ENCODE measurements at regions not wholly inside any gene's neighbourhood (a gene's known extent, or its start where the extent isn't known, plus 50 kb on each side); places are given as distances from the start of the nearest gene placed in this dataset.

DNA sequence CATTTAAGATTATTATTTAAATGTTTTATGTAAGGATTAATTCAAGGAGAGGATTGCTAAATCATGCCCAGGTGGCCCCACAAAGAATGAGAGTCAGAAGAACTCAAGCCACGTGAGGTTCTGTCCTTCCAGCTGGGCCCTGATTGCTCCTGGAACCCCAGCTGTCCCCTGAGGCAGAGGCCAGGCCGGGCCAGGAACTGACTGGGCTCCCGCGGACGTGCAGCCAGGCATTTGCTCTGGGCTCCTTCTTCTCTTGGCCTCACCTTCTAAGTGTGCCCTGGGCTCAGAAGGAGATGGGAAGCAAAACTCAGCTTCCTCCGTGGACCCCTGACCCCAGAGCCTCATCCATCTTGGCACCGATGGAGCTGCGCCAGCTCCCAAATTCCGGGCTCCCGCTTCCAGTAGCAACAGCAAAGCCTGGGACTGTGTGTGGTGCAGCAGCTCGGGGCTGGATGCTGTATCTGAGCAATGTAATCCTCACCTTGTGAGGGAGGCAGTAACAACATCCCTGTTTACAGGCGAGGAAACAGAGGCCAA lies 250.6 kb upstream of the PPP2R2D start:
- no peak for DNase-seq (ENCODE audit: low read depth in 3 of 3)

DNA sequence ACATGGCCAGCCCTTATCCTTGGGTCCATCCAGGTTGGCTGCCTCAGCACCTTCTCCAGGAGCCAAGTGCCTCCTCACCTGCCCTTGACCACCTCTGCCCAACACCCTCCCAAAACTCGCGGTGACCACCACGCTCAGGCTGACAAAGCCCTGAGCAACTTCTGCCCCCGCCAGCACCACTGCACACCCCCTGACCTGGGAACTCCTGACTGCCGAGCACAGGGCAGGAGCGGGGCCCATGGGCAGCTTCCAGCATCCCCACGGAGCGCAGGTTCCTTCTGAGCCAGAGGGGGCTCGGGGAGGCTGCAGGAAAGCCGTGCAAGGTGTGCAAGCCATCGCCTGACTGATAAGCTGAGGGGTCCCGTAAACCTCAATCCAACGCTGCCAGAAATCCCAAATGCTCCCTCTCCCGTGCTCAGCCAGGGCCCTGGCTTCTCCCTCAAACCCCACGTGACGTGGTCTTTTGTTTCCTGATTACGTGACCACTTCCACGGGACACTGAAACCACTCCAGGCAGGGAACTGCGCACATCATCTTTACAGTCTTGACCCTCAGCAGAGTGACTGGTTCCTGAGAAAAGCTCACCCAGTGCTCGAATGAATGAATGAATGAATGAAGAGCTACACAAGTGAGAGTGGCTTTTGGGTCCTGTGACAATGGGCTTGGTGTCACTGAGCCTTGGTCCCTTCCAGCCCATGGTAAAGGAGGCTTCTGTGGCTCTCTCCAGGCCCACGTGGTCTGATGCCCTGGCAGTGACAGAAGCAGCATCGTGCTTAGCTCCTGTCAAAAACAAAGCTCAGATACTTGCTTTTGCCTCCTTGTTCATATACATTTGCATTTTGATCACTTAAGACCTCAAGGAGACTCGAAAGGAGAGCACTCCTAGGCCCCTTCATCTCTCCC lies 249.8 kb upstream of the PPP2R2D start:
- DNase-seq (ENCODE audit: low read depth in 3 of 3): no peak

DNA sequence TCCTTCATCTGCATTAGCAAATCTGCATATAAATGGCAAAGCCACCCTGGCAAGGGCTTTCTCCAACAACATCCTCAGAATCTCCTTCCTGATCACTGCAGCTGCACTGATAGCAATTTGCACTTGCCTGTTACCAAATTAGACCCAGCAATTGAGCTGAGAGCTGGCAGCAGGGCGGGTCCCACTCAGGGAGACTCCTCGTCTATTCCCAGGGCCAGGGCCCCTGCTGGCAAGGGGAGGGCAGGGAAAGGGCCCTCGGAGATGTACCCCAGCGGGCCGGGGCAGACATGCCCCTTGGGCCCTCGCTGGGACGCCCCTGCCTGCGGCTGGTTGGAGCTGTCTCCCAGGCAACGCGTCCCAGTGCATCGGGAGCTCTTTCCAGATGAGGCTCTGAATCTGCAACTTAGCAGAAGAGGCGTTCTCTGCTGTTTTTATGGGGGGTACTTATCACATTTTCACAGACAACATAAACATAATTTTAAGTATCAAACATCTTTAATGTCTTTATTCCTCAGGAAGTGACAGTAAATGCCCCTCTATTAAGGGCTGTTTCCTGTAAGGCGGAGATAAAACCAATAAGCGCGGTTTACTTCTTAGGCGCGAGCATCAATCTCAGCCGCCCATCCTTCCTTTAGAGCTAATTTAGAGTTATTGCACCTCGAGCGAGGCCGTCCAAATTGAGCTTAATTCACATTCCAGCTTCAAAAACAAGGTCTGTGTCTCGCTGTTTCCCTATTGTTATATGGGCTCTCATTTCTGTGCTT lies 249.0 kb upstream of the PPP2R2D start:
- no peak for DNase-seq (ENCODE audit: low read depth in 3 of 3)

DNA sequence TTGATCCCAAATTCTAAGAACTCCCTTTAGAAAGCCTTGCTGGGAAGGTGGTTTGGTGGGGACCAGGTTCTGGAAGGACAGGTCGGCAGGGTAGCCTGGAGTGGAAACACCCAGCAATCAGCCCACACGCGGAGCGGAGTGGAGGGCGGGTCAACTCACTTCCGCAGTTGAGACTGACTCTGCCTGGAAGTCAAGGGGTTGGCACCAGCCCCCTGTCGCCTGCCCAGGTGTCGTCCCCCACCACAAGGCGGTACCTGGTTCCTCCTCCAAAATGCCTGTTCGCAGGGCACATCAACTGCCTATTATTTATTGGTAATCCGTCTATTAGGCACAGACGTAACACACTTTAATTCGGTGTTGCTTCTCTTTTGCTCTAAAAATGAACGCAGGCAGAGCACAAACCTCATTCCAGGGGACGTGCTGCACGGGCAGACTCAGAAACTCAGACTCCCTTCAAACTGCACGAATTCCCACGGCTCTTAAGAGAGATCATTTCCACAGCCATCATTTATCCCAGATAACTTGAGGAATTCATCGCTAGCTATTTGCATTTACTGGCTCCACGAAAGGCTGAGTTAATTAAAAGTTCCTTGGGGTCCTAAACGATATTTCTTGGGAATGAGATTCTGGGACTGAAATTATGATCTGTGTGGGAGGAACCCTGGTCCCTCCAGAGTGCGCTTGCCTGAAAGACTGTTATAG lies 248.2 kb upstream of the PPP2R2D start:
- DNase-seq (ENCODE audit: low read depth in 3 of 3): no peak

DNA sequence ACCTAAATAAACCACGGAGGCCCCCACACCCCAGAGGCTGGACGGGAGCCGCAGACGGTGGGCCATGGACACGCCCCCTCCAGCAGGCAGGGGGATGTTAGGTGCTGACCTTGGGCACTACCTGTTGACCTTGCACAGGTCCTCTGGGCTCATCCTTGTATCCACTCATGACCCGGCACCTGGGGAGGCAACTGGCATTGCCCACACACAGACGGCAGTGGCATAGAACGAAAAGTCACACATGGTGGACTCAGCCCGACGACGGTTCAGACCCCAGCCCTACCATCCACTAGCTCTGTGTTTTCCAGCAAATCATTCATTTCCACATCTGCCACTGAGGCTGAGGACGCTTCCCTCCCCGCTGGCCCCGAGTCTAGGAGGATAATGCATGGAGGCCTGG lies 247.7 kb upstream of the PPP2R2D start:
- no peak for DNase-seq (ENCODE audit: low read depth in 3 of 3)

DNA sequence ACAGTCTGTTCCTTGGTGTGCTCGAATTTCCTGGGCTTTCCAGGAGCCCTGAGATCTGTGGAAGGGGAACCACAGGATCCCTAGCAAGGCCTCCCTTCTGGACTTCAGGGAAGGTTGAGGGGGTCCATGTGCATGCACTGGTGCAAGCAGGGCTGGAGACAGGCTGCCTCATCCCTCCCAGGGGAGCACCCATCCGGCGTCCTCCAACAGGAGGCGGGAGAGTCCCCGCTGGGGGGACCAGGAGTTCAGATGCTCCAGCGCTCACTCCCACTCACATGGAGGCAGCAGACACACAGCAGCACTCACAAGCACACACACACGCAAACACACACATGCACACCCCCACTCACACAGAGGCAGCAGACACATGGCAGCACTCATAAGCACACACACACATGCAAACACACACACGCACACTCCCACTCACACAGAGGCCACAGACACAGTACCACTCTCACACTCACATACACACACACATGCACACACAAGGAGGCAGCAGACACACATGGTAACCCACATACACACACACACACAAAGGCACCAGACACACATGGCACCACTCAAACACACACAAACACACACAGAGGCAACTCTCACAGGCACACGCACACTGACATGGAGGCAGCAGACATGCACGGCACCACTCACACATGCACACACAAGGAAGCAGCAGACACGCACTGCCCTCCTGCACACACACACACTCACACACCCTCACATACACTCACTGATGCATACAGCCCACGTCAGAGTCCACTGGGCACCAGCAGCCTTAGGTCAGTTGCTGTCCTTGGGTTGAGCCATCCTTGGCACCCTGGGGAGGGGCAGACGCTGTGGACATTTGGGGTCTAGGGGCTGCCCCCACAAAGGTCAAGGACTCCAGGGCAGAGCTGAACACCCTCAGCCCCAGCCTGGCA lies 247.0 kb upstream of the PPP2R2D start:
- no peak for DNase-seq (ENCODE audit: low read depth in 3 of 3)

DNA sequence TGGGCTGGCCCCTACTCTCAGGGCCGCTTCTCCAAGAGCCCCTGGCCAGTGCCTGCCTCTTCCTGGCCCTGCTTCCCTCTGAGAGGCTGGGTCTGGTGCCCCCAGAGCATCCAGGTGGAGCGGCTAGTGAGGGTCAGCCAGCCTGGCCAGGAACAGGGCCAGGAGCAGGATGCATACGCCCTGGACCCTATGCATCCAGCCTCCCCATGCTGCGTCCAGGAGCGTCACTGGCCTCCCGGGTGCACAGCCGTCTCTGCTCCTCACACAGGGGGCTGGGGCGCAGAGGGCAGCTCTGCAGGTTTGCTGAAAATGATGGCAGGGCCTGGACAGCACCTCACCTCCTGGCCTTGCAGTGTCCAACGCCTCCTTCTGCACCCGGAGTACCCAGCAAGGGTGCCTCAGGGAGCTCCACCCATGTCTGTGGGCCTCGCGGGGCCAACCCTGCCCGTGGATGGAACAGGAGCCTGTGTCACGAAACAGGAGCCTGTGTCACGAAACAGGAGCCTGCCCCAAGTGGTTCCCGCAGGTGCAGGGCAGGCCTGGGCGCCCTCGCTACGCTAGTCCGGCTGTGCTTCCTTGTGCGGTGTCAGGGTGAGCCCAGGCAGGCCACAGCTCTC lies 246.2 kb upstream of the PPP2R2D start:
- DNase-seq (ENCODE audit: low read depth in 3 of 3): no peak

DNA sequence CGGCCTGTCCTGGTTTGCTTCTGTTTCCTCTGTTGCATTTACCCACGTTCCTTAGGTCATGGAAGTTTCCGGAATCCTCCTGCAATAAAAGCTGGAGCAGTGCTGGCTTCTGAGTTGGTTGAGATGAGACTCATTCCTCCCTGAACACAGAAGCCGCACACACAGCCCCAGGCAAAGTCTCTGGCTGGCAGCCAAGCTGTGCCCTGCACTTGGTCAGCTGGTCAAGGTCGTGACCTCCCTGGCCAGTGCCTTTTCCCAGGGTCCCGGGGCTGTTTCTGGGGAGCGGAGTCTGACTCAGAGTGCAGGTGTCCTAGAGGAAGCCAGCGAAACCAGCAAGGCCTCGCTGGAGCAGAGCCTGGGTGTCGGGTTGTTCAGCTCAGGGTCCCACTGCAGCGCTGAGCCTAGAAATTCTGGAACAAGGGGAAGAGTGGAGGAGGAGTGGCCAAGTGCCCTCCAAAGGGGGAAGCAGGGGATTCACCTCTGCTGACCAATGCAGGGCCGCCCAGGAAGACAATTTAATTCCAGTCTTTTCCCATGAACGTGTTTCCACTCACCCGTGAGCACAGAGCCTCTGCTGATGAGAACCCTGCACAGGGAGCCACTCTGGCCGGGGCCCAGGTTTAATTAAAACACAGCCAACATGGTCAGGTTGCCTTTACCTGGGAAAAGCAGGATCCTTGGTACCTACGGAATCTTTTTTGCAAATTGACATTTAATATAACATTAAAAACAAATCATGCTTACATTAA lies 245.5 kb upstream of the PPP2R2D start:
- DNase-seq (ENCODE audit: low read depth in 3 of 3): no peak

DNA sequence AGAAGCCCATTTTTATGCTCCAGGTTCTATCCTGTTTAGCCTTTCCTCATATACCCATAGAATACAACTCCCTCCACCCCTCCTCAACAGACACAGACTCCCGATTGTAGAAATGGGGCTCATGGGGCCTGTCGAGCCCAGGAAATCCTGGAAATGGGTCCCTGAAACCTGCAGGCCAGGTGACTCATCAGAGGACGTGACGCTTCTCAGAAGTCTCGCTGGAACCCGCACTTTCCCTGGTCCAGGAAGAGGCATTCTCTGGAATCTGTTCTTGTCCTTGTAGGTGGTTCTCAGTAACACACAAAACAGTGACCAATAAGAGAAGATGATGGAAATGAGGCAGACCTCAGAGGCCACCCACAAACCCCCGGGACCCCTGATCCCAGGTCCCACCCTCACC lies 244.8 kb upstream of the PPP2R2D start:
- DNase-seq (ENCODE audit: low read depth in 3 of 3): no peak

DNA sequence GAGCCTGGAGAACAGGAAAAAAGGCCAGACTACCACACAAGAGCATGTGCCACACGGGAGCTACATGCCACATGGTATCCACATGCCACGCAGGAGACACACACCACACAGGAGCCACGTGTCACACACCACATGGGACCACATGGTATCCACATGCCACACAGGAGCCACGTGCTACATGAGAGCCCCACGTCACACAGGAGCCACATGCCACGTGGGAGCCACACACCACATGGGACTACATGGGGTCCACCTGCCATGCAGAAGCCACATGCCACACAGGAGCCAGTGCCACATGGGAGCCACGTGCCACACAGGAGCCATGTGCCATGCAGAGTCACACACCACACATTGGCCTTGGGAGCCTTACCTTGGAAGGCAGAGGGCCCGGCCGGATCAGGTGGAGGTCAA lies 244.4 kb upstream of the PPP2R2D start:
- DNase-seq (ENCODE audit: low read depth in 3 of 3): no peak

DNA sequence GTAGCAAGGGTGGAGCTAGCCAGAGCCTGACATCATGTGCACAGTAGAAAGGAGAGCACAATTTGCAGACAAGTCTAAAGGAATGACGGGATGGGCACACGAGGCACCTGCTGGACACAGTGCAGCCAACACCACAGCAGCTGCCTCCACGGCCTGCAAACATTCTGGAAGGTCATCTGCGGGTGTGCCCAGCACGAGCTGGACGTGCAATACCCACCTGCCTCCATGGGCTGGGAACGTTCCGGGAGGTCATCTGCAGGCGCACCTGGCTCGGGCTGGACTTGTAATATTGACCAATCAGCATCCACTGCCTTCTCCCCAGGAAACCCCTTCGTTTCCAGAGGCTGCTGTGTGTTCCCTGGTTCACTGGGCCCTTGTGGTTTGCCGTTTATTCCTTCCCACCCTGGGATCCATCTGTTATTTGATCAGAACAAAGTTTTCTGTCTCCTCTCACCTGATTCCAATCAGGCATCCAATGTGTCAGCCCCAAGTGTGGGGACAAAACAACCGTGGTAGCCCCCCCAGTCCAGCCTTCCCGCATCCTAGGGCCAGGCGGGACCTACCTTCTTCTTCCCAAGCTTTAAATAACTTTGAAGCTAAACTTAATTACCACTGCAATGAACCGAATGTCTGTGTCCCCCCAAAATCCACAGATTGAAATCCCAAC lies 243.4 kb upstream of the PPP2R2D start:
- no peak for DNase-seq (ENCODE audit: low read depth in 3 of 3)

DNA sequence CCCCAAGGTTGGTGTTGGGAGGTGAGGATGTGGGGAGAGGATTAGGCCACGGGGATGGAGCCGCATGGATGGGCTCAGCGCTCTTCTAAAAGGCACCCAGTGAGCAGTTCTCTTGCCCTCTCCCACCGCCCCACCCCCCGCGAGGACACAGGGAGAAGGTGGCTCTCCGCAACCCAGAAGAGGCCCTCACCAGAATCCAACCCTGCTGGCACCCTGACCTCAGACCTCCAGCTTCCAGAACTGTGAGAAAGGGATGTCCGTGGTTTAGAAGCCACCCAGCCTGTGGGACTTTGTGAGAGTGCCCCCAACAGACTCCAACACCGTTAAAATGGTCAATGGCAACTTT lies 242.8 kb upstream of the PPP2R2D start:
- no peak for DNase-seq (ENCODE audit: low read depth in 3 of 3)

DNA sequence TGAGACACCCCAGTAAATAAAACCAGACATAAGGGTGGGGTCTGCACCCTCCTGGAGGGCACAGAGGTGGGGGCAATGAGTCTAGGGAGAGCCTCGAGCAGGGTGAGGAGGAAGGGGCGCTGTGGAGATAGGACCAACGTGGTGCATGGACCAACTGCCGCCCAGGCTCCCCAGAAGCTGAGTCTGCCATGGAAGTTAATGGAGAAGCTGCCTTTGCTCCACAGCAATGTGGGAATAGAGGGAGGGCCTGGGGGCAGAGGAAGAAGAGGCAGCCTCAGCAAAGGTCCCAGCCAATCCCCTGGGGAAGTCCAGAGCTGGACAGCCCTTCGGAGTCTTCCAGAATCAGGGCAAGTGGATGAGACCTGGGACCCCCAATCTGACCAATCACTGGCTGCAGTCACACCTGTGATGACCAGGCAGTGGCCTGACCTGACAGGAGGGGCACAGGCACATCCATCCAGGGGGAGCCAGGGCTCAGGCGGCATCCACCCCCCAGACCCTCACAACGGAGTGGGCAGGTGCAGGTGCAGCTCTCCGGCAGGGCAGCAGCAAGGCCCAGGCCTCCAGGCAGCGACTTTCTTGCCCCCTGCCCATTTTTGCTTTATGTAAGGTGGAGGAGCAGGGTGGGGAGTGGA lies 242.2 kb upstream of the PPP2R2D start:
- DNase-seq (ENCODE audit: low read depth in 3 of 3): no peak

DNA sequence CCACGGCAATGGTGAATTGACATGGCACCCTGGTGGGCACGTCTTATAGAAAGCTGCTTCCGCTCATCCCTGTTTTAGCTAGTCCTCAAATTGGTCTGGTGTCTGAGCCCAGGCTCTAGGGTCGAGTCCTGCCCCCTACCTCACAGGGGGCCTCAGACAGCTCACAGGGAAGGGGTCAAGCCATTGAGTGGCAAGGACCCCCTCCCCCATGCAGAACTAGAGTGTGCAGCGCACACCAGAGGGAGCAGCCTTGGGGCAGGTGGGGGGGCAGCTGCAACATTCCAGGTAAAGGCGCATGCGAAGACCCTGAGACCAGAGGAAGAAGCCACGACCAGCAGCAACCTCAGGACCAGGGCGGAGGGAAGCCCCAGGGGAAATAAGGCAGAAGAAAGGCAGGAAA lies 240.4 kb upstream of the PPP2R2D start:
- no peak for DNase-seq (ENCODE audit: low read depth in 3 of 3)

DNA sequence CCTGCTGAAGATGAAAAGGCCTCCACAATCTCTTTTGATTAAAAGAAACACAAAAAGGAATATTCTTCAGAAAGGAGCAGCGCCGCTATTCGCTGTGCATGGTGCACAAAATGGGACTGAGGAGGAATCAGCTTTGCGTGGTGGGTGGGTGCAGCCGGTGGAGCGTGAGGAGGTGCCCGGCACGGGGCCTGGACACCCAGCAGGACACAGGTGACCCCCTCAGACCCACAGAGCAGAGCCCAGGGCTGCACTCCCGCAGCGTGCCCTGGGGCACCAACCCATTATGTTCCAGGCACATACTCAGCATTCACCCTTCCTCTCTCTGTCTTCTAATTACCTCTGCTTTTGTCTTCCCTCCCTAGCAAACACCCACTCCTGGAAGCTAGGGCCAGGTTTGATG lies 238.0 kb upstream of the PPP2R2D start:
- DNase-seq (ENCODE audit: low read depth in 3 of 3): no peak

DNA sequence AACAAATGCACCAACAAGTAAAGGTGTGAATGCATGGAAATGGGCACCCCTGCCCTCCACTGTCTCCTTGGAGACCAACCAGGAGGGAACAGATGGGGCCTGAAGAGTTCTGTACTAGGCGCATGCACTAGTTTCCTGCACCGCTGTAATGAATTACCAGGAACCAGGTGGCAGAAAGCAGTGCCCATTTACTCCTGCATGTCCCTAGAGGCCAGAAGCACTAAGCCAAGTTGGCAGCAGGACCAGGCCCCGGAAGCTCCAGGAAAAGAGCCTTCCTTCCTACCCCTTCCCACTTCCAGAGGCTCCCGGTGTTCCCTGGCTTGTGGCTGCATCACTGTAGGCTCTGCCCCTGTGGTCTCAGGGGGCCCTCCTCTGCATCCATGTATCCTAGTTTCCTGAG lies 237.5 kb upstream of the PPP2R2D start:
- no peak for DNase-seq (ENCODE audit: low read depth in 3 of 3)

DNA sequence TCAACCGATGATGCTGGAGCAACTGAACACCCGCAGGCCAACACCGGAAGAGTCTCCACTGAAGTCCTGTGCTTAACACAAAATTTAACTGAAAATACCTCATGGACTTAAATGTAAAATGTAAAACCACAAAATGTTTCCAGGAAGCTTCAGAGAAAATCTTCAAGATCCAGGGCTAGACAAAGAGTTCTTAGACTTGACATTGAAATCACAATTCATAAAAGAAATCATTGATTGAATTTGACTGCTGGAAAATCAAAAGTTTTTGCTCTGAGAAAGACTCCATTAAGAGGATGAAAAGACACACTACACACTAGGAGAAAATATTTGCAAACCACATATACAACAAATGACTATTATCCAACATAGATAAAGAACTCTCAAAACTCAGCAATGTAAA lies 234.7 kb upstream of the PPP2R2D start:
- no peak for DNase-seq (ENCODE audit: low read depth in 3 of 3)

DNA sequence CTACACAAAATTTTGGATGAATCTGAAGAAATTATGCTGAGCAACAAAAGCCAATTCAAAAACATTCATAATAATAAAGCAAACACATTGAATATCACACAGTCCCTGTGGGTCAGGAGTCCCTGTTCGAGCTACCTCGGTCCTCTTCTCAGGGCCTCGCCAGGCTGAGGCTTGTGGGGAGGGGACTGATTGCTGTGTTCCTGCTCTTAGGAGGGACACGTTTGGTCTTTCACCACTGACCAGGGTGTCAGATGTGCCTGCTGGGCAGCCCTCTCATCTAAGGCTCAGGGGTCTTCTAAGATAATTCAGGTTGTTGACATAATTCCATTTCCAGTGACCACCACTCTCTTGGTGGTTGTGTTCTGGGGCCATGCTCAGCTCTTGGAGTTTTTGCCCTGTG lies 233.8 kb upstream of the PPP2R2D start:
- DNase-seq (ENCODE audit: low read depth in 3 of 3): no peak

DNA sequence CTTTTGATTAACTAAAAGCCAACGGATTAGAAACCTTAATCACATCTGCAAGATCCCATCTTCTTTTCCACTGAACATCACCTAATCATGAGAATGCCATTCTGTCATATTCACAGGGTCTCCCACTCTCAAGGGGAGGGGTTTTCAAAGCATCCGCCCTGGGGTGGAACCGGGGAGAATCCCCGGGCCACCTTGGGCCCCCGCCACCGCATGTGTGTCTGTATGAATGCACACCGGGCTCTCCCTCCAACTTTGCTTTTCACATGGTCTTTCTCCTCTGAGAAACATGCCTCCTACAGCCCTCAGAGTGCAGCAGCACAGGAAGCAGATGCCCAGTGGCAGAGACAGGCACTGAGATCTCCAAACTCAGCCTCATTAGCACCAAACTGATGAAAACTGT lies 233.2 kb upstream of the PPP2R2D start:
- no peak for DNase-seq (ENCODE audit: low read depth in 3 of 3)

Measured in stimulated activated CD4-positive, alpha-beta T cell treated with anti-CD3 and anti-CD28 coated beads, TNF-alpha, amount 100 ng/mL, for 4 hours (primary cell).